GM10248 (cell line): ENCODE measurements at regions not wholly inside any gene's neighbourhood (a gene's known extent, or its start where the extent isn't known, plus 50 kb on each side); places are given as distances from the start of the nearest gene placed in this dataset.
"Not testable (repeated sequence)": the region's sequence is repeated elsewhere in the genome, so short reads cannot be mapped to it uniquely, and the experiment has no call there.

ENCODE experiments used
- CTCF ChIA-PET: fragments of 300-600 bp; sonication (Branson Sonifier 250); formaldehyde crosslinking; extraction: SDS; loops from one replicate; lab custom pipeline; 2021; ENCODE audit warnings: antibody characterized with exemption; lab: Yijun Ruan, JAX
- POLR2A ChIA-PET: fragments of 350-650 bp; sonication (Branson Sonifier 250); formaldehyde crosslinking; extraction: SDS; loops from one replicate; lab custom pipeline; 2020; ENCODE audit warnings: antibody characterized with exemption; lab: Yijun Ruan, JAX
- DNase-seq: peaks from one replicate; pipeline ENCODE4 v3.0.0; 2012; ENCODE audit errors: extremely low spot score
- TF ChIP-seq, protein P1 (sequence below): IDR thresholded peaks from 2 replicates; pipeline ENCODE4 v1.5.1; 2012; ENCODE audit warnings: mild to moderate bottlenecking, low read depth; ENCODE audit errors: extremely low read depth, missing control alignments, control extremely low read depth

DNA sequence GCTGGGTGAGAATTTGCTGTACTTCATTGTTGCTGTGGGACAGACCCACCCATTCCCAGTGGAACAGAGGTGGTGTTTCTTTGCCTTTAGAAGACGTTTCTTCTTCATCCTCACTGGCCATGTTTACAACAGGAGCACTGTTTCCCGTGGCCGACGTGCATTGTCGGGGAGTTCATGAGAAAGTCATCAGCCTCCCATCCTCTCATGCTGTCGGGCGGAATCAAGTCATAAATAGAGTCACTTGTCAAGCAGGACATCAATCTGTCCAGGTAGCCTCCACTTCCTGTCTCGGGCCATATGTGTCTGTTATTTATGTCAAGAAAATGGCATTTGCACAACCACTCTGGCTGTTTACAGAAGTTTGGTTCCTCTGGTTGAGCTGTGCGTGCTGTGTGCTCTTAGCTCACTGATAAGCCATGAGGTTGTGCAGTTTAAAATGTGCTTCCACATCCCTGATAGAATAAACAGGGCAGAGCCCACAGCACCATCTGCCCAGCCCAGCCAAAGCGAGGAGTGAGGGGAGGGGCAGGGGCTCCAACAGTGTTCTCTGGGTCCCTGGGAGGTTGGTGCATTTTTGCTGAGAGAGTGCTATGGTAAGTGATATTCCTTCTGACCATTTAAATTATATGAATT, 401.9 kb upstream of the IRX2 start:
- DNase-seq: no peak
- ChIA-PET CTCF (no interaction called here), POLR2A (no interaction called here)
- TF ChIP-seq, protein P1, sequence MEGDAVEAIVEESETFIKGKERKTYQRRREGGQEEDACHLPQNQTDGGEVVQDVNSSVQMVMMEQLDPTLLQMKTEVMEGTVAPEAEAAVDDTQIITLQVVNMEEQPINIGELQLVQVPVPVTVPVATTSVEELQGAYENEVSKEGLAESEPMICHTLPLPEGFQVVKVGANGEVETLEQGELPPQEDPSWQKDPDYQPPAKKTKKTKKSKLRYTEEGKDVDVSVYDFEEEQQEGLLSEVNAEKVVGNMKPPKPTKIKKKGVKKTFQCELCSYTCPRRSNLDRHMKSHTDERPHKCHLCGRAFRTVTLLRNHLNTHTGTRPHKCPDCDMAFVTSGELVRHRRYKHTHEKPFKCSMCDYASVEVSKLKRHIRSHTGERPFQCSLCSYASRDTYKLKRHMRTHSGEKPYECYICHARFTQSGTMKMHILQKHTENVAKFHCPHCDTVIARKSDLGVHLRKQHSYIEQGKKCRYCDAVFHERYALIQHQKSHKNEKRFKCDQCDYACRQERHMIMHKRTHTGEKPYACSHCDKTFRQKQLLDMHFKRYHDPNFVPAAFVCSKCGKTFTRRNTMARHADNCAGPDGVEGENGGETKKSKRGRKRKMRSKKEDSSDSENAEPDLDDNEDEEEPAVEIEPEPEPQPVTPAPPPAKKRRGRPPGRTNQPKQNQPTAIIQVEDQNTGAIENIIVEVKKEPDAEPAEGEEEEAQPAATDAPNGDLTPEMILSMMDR: no peak

GRCh38 chr5:3149899-3150298, 398.4 kb upstream of the IRX2 start:
- TF ChIP-seq, protein P1: no peak
- ChIA-PET POLR2A (no interaction called here), CTCF (no interaction called here)
- no peak for DNase-seq

GRCh38 chr5:3147405-3147804, 395.9 kb upstream of the IRX2 start:
- POLR2A ChIA-PET, DNase-seq, CTCF ChIA-PET: not testable (repeated sequence)

- CTCF ChIA-PET: no interaction called here
- TF ChIP-seq, protein P1: no peak
Measured at GRCh38 chr5:3145641-3146040, 394.2 kb upstream of the IRX2 start.

GRCh38 chr5:3143382-3143781, 391.9 kb upstream of the IRX2 start:
- POLR2A ChIA-PET: no interaction called here
- no peak for DNase-seq
- TF ChIP-seq, protein P1: no peak
- CTCF ChIA-PET: no interaction called here

More at GRCh38 chr5:3145641-3146040, 394.2 kb upstream of the IRX2 start:
- no peak for DNase-seq
- POLR2A ChIA-PET: no interaction called here

DNA sequence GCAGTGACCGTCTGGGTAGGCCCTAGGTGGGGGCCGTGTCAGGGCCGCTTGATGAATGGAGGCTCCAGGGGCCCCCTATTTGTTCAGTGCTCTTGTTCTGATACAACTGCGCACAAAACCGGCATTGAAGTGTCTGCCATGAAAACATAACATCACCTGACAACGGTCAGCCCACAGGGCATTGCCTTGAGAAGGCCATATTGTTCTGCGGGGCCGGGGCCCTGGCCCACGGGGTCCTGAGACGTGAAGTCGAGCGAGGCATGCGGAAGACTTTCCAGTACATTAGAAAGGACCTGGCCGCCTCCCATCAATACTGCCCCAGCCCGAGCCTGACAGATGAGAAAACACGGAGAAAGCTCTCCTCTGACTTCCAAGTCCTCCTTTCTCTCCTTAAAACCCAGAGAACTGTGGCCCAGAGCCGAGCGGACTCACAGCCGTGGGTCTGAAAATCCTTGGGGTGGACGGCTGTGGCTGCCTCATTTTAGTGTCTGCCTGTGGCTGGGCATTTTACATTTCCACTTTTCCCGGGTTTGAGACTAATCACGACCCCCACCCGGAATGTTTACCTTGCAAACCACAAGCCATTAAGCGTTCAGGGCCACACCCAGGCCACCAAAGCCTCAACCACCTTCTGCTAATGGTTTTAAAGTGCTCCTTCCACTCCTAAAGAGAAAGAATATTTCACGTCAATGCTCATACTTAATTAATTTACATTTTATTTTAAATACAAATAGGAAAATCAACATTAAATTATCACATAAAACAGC, 391.0 kb upstream of the IRX2 start:
- DNase-seq: no peak
- POLR2A ChIA-PET: no interaction called here
- CTCF ChIA-PET: no interaction called here
- TF ChIP-seq, protein P1: no peak

DNA sequence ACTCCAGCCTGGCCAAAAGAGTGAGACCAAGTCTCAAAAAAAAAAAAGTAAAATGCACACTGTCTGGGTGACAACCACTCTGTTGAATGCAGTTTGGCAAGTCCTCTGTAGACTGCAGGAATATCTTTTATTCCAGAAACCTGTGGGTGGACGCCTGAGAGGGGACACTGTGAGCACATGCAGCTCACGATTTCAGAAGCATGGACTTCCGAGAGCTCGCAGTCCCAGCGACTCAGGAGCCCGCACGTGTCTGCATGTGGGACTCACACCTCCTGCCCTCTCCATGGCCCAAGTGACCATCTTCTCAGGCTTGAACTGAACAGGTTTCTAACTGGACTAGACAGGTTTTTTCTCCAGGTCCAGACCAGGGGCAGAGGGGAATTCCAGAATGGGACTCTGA, 388.6 kb upstream of the IRX2 start:
- DNase-seq: no peak
- TF ChIP-seq, protein P1: no peak
- ChIA-PET POLR2A (no interaction called here), CTCF (no interaction called here)
